OCI-LY3 (cell line): ENCODE measurements at regions not wholly inside any gene's neighbourhood (a gene's known extent, or its start where the extent isn't known, plus 50 kb on each side); places are given as distances from the start of the nearest gene placed in this dataset.
"Not testable (repeated sequence)": the region's sequence is repeated elsewhere in the genome, so short reads cannot be mapped to it uniquely, and the experiment has no call there.

Experiments
- CTCF ChIP-seq: fragments of 200-600, 300-600 bp; sonication (generic); IDR thresholded peaks from 2 replicates; pipeline ENCODE4 v1.5.1; 2014; ENCODE audit warnings: antibody characterized with exemption, low read length, low read depth
- EZH2phosphoT487 ChIP-seq: fragments of 200-600 bp; shearing (Covaris generic); IDR thresholded peaks from 2 replicates; pipeline ENCODE4 v1.6.1; 2018; ENCODE audit warnings: antibody characterized with exemption, mixed run types, low read depth

- TF ChIP-seq CTCF, EZH2phosphoT487: not testable (repeated sequence)
These were observed 92.0 kb downstream of the MRPL57 start for GRCh38 chr13:21268485-21268884.
